GM23338 (cell line): ENCODE measurements at regions not wholly inside any gene's neighbourhood (a gene's known extent, or its start where the extent isn't known, plus 50 kb on each side); places are given as distances from the start of the nearest gene placed in this dataset.

ENCODE experiments used
- ATAC-seq: fragments of 200-7000 bp; cut with Tn5 transposase; 3 replicates; pipeline ENCODE4 v1.9.1; 2020
- DNase-seq: peaks from one replicate; pipeline ENCODE4 v3.0.0-alpha.2; 2015; ENCODE audit warnings: low spot score
- H2AFZ ChIP-seq: fragments of 200-600 bp; sonication (generic); 2 replicates; pipeline ENCODE4 v1.8.0; 2016; ENCODE audit warnings: antibody characterized with exemption, mild to moderate bottlenecking, moderate library complexity
- H3F3A ChIP-seq: fragments of 200-600 bp; sonication (generic); replicated peaks from 2 replicates; pipeline ENCODE4 v1.8.0; 2017; ENCODE audit warnings: antibody characterized with exemption, mixed run types, low read depth
- H3K27ac ChIP-seq: fragments of 200-600 bp; sonication (generic); 2 replicates; pipeline ENCODE4 v1.6.1; 2016; ENCODE audit warnings: low read depth
- H3K27me3 ChIP-seq: fragments of 200-600 bp; sonication (generic); 2 replicates; pipeline ENCODE4 v1.8.0; 2016; ENCODE audit warnings: mild to moderate bottlenecking, mixed run types, moderate library complexity; ENCODE audit not compliant: insufficient read depth
- H3K36me3 ChIP-seq: fragments of 200-600 bp; sonication (generic); 2 replicates; pipeline ENCODE4 v1.8.0; 2016; ENCODE audit warnings: mild to moderate bottlenecking; ENCODE audit not compliant: insufficient read depth
- H3K4me1 ChIP-seq: fragments of 200-600 bp; sonication (generic); 2 replicates; pipeline ENCODE4 v1.8.0; 2016; ENCODE audit warnings: mild to moderate bottlenecking, moderate library complexity; ENCODE audit not compliant: insufficient read depth
- H3K4me2 ChIP-seq: fragments of 200-600 bp; sonication (generic); 2 replicates; pipeline ENCODE4 v1.7.1; 2017; ENCODE audit warnings: mixed run types
- H3K4me3 ChIP-seq: fragments of 200-600 bp; sonication (generic); 2 replicates; pipeline ENCODE4 v1.6.1; 2016; ENCODE audit warnings: mixed run types
- H3K79me2 ChIP-seq: fragments of 200-600 bp; sonication (generic); replicated peaks from 2 replicates; pipeline ENCODE4 v1.8.0; 2017; ENCODE audit warnings: mild to moderate bottlenecking; ENCODE audit not compliant: insufficient read depth
- H3K9me2 ChIP-seq: fragments of 200-600 bp; sonication (generic); 2 replicates; pipeline ENCODE4 v1.8.0; 2017; ENCODE audit not compliant: insufficient read depth
- H4K20me1 ChIP-seq: fragments of 200-600 bp; sonication (generic); replicated peaks from 2 replicates; pipeline ENCODE4 v1.8.0; 2017; ENCODE audit warnings: mild to moderate bottlenecking; ENCODE audit not compliant: insufficient read depth
- H3K27ac Mint-ChIP-seq: 2 replicates; pipeline ENCODE4 v1.8.0; 2020; ENCODE audit warnings: inconsistent platforms, mild to moderate bottlenecking, moderate library complexity, mixed read lengths
- H3K27me3 Mint-ChIP-seq: 3 replicates; pipeline ENCODE4 v1.8.0; 2022; ENCODE audit warnings: low read depth, mild to moderate bottlenecking, moderate library complexity, mixed read lengths, inconsistent platforms; ENCODE audit not compliant: insufficient read depth, poor library complexity
- H3K36me3 Mint-ChIP-seq: 3 replicates; pipeline ENCODE4 v1.8.0; 2021; ENCODE audit warnings: low read depth, mild to moderate bottlenecking, inconsistent platforms, moderate library complexity, mixed read lengths
- H3K4me1 Mint-ChIP-seq: 3 replicates; pipeline ENCODE4 v1.8.0; 2020; ENCODE audit warnings: mild to moderate bottlenecking, inconsistent platforms, mixed read lengths
- H3K4me3 Mint-ChIP-seq: 3 replicates; pipeline ENCODE4 v1.8.0; 2021; ENCODE audit warnings: moderate library complexity, mild to moderate bottlenecking, inconsistent platforms, mixed read lengths
- H3K9me3 Mint-ChIP-seq: 3 replicates; pipeline ENCODE4 v1.8.0; 2020; ENCODE audit warnings: moderate library complexity, mild to moderate bottlenecking, inconsistent platforms, mixed read lengths
- CREB1 ChIP-seq: fragments of 250-450 bp; sonication (Bioruptor Pico); IDR thresholded peaks from 2 replicates; pipeline ENCODE4 v1.5.0; 2020; ENCODE audit warnings: low read depth, mild to moderate bottlenecking, moderate library complexity
- EZH2 ChIP-seq: fragments of 200-600 bp; sonication (generic); IDR thresholded peaks from one replicate; pipeline ENCODE4 v1.8.0; 2017; ENCODE audit warnings: antibody characterized with exemption, mild to moderate bottlenecking, low read depth; ENCODE audit not compliant: unreplicated experiment
- EZH2phosphoT487 ChIP-seq: fragments of 200-600 bp; sonication (generic); IDR thresholded peaks from one replicate; pipeline ENCODE4 v1.8.1; 2018; ENCODE audit warnings: antibody characterized with exemption; ENCODE audit not compliant: unreplicated experiment
- ZNF114 ChIP-seq: fragments of 250-450 bp; sonication (Bioruptor Pico); IDR thresholded peaks from 2 replicates; pipeline ENCODE4 v1.5.0; 2020; ENCODE audit warnings: mild to moderate bottlenecking, moderate library complexity
- ZNF331 ChIP-seq: fragments of 250-450 bp; sonication (Bioruptor Pico); IDR thresholded peaks from 2 replicates; pipeline ENCODE4 v1.5.0; 2020; ENCODE audit warnings: low read depth, mild to moderate bottlenecking, moderate library complexity
- TF ChIP-seq, protein P1 (sequence below): IDR thresholded peaks from 2 replicates; pipeline ENCODE4 v1.6.1; 2016; ENCODE audit warnings: antibody characterized with exemption
- TF ChIP-seq, protein P2 (sequence below): fragments of 250-450 bp; sonication (Bioruptor Pico); IDR thresholded peaks from 2 replicates; pipeline ENCODE4 v1.5.0; 2020; ENCODE audit warnings: mild to moderate bottlenecking, moderate library complexity

DNA sequence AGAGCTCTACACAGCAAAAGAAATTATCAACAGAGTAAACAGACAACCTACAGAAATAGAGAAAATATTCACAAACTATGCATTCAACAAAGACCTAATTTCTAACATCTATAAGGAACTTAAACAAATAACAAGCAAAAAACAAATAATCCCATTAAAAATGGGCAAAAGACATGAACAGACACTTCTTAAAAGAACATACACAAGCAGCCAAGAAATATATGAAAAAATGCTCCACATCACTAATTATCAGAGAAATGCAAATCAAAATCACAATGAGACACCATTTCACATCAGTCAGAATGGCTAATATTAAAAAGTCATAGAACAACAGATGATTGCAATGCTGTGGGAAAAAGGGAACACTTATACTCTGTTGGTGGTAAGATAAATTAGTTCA is 100.7 kb upstream of the LGR5 start:
- Mint-ChIP-seq H3K27ac (no peak overlapping the region), H3K27me3 (peaks cover 1% of the 10 kb centered on the region), H3K9me3 (peaks cover 8% of the 10 kb centered on the region; the same call in 2 of the 3 replicates), H3K36me3 (peaks cover 7% of the 10 kb centered on the region; the same call in 1 of the 3 replicates), H3K4me3 (no peak overlapping the region), H3K4me1 (peaks cover 7% of the 10 kb centered on the region; the same call in 2 of the 3 replicates)
- H3K36me3 ChIP-seq, result no peaks in the 10 kb centered on the region
- no peak overlapping the region for H3K27ac ChIP-seq
- 0 out of 2 replicates have a peak, but pooled peaks cover 5% of the 10 kb centered on the region for H3K9me2 ChIP-seq
- H3F3A ChIP-seq, result no peaks in the 10 kb centered on the region
- no peak overlapping the region for H3K4me3 ChIP-seq
- DNase-seq (no peak), ATAC-seq (no peak)
- no peaks in the 10 kb centered on the region for H3K79me2 ChIP-seq
- H3K4me2 ChIP-seq, result no peak overlapping the region
- H4K20me1 ChIP-seq, result no peaks in the 10 kb centered on the region
- H2AFZ ChIP-seq, result no peak overlapping the region
- TF ChIP-seq ZNF331 (no peak), EZH2phosphoT487 (no peak), CREB1 (CRISPR knock-in tag) (no peak)
- TF ChIP-seq, protein P1, sequence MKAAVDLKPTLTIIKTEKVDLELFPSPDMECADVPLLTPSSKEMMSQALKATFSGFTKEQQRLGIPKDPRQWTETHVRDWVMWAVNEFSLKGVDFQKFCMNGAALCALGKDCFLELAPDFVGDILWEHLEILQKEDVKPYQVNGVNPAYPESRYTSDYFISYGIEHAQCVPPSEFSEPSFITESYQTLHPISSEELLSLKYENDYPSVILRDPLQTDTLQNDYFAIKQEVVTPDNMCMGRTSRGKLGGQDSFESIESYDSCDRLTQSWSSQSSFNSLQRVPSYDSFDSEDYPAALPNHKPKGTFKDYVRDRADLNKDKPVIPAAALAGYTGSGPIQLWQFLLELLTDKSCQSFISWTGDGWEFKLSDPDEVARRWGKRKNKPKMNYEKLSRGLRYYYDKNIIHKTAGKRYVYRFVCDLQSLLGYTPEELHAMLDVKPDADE, result no peak
- TF ChIP-seq, protein P2, sequence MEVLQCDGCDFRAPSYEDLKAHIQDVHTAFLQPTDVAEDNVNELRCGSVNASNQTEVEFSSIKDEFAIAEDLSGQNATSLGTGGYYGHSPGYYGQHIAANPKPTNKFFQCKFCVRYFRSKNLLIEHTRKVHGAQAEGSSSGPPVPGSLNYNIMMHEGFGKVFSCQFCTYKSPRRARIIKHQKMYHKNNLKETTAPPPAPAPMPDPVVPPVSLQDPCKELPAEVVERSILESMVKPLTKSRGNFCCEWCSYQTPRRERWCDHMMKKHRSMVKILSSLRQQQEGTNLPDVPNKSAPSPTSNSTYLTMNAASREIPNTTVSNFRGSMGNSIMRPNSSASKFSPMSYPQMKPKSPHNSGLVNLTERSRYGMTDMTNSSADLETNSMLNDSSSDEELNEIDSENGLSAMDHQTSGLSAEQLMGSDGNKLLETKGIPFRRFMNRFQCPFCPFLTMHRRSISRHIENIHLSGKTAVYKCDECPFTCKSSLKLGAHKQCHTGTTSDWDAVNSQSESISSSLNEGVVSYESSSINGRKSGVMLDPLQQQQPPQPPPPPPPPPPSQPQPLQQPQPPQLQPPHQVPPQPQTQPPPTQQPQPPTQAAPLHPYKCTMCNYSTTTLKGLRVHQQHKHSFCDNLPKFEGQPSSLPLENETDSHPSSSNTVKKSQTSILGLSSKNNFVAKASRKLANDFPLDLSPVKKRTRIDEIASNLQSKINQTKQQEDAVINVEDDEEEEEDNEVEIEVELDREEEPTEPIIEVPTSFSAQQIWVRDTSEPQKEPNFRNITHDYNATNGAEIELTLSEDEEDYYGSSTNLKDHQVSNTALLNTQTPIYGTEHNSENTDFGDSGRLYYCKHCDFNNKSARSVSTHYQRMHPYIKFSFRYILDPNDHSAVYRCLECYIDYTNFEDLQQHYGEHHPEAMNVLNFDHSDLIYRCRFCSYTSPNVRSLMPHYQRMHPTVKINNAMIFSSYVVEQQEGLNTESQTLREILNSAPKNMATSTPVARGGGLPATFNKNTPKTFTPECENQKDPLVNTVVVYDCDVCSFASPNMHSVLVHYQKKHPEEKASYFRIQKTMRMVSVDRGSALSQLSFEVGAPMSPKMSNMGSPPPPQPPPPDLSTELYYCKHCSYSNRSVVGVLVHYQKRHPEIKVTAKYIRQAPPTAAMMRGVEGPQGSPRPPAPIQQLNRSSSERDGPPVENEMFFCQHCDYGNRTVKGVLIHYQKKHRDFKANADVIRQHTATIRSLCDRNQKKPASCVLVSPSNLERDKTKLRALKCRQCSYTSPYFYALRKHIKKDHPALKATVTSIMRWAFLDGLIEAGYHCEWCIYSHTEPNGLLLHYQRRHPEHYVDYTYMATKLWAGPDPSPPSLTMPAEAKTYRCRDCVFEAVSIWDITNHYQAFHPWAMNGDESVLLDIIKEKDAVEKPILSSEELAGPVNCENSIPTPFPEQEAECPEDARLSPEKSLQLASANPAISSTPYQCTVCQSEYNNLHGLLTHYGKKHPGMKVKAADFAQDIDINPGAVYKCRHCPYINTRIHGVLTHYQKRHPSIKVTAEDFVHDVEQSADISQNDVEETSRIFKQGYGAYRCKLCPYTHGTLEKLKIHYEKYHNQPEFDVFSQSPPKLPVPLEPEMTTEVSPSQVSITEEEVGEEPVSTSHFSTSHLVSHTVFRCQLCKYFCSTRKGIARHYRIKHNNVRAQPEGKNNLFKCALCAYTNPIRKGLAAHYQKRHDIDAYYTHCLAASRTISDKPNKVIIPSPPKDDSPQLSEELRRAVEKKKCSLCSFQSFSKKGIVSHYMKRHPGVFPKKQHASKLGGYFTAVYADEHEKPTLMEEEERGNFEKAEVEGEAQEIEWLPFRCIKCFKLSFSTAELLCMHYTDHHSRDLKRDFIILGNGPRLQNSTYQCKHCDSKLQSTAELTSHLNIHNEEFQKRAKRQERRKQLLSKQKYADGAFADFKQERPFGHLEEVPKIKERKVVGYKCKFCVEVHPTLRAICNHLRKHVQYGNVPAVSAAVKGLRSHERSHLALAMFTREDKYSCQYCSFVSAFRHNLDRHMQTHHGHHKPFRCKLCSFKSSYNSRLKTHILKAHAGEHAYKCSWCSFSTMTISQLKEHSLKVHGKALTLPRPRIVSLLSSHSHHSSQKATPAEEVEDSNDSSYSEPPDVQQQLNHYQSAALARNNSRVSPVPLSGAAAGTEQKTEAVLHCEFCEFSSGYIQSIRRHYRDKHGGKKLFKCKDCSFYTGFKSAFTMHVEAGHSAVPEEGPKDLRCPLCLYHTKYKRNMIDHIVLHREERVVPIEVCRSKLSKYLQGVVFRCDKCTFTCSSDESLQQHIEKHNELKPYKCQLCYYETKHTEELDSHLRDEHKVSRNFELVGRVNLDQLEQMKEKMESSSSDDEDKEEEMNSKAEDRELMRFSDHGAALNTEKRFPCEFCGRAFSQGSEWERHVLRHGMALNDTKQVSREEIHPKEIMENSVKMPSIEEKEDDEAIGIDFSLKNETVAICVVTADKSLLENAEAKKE (CRISPR knock-in tag), result no peak
- no peaks in the 10 kb centered on the region for H3K4me1 ChIP-seq
- H3K27me3 ChIP-seq, result no peaks in the 10 kb centered on the region

DNA sequence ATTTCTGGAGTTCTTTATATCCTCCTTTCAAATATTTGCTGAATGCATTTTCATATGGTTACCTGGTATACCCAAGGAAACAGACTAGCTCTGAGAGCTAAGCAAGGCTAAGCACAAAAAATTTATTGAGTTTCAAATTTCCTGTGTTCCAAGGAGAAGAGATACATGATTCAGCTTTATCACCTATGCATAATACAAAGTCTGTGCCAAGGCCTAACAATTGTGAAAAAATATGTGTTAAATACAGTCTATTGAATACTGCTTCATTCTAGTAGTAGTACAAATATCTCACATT is 103.7 kb upstream of the LGR5 start:
- Mint-ChIP-seq H3K36me3 (peaks cover 3% of the 10 kb centered on the region; the same call in 1 of the 3 replicates), H3K4me1 (no peaks in the 10 kb centered on the region), H3K27me3 (peaks cover 1% of the 10 kb centered on the region), H3K27ac (no peak overlapping the region), H3K4me3 (no peak overlapping the region), H3K9me3 (peaks cover 7% of the 10 kb centered on the region; the same call in 2 of the 3 replicates)
- TF ChIP-seq EZH2, result no peak
- TF ChIP-seq ZNF114 (CRISPR knock-in tag), result no peak
- no peak for TF ChIP-seq EZH2phosphoT487
- no peak for DNase-seq
- H2AFZ ChIP-seq, result no peak overlapping the region
- H3F3A ChIP-seq, result no peaks in the 10 kb centered on the region
- no peak overlapping the region for H3K27ac ChIP-seq
- H3K79me2 ChIP-seq, result no peaks in the 10 kb centered on the region
- no peaks in the 10 kb centered on the region for H3K27me3 ChIP-seq
- H3K4me1 ChIP-seq, result no peaks in the 10 kb centered on the region
- no peaks in the 10 kb centered on the region for H3K36me3 ChIP-seq
- H3K9me2 ChIP-seq, result 0 out of 2 replicates have a peak, but pooled peaks cover 5% of the 10 kb centered on the region
- no peak for ATAC-seq
- no peak overlapping the region for H3K4me3 ChIP-seq
- H3K4me2 ChIP-seq, result no peak overlapping the region
- H4K20me1 ChIP-seq, result no peaks in the 10 kb centered on the region
